ENCODE measurements at regions not wholly inside any gene's neighbourhood (a gene's known extent, or its start where the extent isn't known, plus 50 kb on each side); places are given as distances from the start of the nearest gene placed in this dataset.
A peak's percentile ranks its signal among the peaks of the same experiment; 100 is the strongest.
"Not testable (repeated sequence)": the region's sequence is repeated elsewhere in the genome, so short reads cannot be mapped to it uniquely, and the experiment has no call there.

- H3K27me3 ChIP-seq (ENCODE audit: control insufficient read depth, insufficient read depth, low read length), result no peaks in the 10 kb centered on the region
- FAIRE-seq (no peak), DNase-seq (ENCODE audit: low read depth) (peak; percentile 32)
- H3K36me3 ChIP-seq (ENCODE audit: control insufficient read depth, insufficient read depth, low read length), result no peaks in the 10 kb centered on the region
- TF ChIP-seq, protein P1, sequence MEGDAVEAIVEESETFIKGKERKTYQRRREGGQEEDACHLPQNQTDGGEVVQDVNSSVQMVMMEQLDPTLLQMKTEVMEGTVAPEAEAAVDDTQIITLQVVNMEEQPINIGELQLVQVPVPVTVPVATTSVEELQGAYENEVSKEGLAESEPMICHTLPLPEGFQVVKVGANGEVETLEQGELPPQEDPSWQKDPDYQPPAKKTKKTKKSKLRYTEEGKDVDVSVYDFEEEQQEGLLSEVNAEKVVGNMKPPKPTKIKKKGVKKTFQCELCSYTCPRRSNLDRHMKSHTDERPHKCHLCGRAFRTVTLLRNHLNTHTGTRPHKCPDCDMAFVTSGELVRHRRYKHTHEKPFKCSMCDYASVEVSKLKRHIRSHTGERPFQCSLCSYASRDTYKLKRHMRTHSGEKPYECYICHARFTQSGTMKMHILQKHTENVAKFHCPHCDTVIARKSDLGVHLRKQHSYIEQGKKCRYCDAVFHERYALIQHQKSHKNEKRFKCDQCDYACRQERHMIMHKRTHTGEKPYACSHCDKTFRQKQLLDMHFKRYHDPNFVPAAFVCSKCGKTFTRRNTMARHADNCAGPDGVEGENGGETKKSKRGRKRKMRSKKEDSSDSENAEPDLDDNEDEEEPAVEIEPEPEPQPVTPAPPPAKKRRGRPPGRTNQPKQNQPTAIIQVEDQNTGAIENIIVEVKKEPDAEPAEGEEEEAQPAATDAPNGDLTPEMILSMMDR (IDR thresholded peaks at IDR 0.05; ENCODE audit: insufficient read depth, low read length, severe bottlenecking), result no peak
- no peak overlapping the region for H3K4me3 ChIP-seq (ENCODE audit: low read depth, low read length)
Measured at GRCh38 chr21:28283641-28284490, 708.8 kb downstream of the LTN1 start.

DNA sequence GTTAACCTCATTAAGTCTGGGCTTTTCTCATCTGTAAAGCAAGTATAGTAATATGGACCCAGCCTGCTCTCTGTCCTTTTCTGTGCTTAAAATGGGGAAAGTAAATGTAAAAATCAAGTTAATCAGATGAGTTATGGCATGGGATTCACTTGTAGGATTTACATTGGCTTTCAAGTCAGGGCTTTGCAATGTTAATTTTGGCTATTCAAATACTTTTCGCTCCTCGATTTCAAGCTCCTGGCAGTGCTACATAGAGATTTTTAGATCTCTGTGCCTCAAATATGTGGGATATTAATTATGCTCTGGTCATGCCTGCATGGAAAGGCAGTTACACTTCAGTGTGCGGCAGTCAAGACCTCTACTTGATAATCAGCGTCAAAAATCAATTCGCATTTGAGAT is 709.8 kb downstream of the LTN1 start:
- TF ChIP-seq, protein P1 (IDR thresholded peaks at IDR 0.05; ENCODE audit: insufficient read depth, low read length, severe bottlenecking), result no peak
- no peaks in the 10 kb centered on the region for H3K27me3 ChIP-seq (ENCODE audit: control insufficient read depth, insufficient read depth, low read length)
- H3K4me3 ChIP-seq (ENCODE audit: low read depth, low read length), result no peak overlapping the region
- no peak for DNase-seq (ENCODE audit: low read depth)
- H3K36me3 ChIP-seq (ENCODE audit: control insufficient read depth, insufficient read depth, low read length), result no peaks in the 10 kb centered on the region
- no peak for FAIRE-seq

DNA sequence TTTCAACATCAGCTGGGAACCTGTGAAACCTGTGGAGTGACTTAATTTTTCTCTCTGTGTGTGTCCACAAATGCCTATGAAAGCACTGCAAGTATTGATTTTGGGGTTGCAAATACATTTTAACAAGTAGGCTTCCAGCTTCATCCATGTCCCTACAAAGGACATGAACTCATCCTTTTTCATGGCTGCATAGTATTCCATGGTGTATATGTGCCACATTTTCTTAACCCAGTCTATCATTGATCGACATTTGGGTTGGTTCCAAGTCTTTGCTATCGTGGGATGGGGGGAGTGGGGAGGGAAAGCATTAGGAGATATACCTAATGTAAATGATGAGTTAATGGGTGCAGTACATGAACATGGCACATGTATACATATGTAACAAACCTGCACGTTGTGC is 711.3 kb downstream of the LTN1 start:
- FAIRE-seq; H3K4me3 ChIP-seq (ENCODE audit: low read depth, low read length); H3K27me3 ChIP-seq (ENCODE audit: control insufficient read depth, insufficient read depth, low read length); H3K36me3 ChIP-seq (ENCODE audit: control insufficient read depth, insufficient read depth, low read length); DNase-seq (ENCODE audit: low read depth): not testable (repeated sequence)

DNA sequence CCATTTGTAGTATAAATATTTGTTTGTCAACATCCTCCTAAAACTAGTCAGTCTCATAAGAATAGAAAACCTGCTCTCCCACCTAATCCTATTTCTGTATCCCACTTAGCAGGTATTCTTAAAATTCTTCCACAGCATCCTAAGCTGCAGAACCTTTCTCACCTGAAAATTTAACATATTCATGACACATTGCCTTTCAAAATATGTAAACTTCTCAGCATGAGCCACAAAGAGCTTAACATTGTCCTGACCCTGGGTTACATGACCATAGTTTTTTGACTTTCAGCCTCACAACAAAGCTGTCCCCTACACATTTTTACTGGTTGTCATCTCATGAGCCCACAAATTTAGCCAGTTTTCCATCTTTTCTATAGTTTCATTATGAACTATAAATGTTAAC is 712.1 kb downstream of the LTN1 start:
- no peak for DNase-seq (ENCODE audit: low read depth)
- no peak overlapping the region for H3K4me3 ChIP-seq (ENCODE audit: low read depth, low read length)
- no peaks in the 10 kb centered on the region for H3K27me3 ChIP-seq (ENCODE audit: control insufficient read depth, insufficient read depth, low read length)
- no peaks in the 10 kb centered on the region for H3K36me3 ChIP-seq (ENCODE audit: control insufficient read depth, insufficient read depth, low read length)
- TF ChIP-seq, protein P1 (IDR thresholded peaks at IDR 0.05; ENCODE audit: insufficient read depth, low read length, severe bottlenecking), result no peak
- FAIRE-seq, result no peak

- TF ChIP-seq, protein P1 (IDR thresholded peaks at IDR 0.05; ENCODE audit: insufficient read depth, low read length, severe bottlenecking), result no peak
- H3K4me3 ChIP-seq (ENCODE audit: low read depth, low read length), result no peak overlapping the region
- H3K27me3 ChIP-seq (ENCODE audit: control insufficient read depth, insufficient read depth, low read length), result no peaks in the 10 kb centered on the region
- DNase-seq (ENCODE audit: low read depth) (no peak), FAIRE-seq (no peak)
- no peaks in the 10 kb centered on the region for H3K36me3 ChIP-seq (ENCODE audit: control insufficient read depth, insufficient read depth, low read length)
Measured at GRCh38 chr21:28277324-28277723, 715.4 kb downstream of the LTN1 start.

- Histone ChIP-seq H3K4me3 (ENCODE audit: low read depth, low read length) (no peak overlapping the region), H3K36me3 (ENCODE audit: control insufficient read depth, insufficient read depth, low read length) (no peaks in the 10 kb centered on the region), H3K27me3 (ENCODE audit: control insufficient read depth, insufficient read depth, low read length) (no peaks in the 10 kb centered on the region)
- FAIRE-seq, result no peak
- no peak for DNase-seq (ENCODE audit: low read depth)
- TF ChIP-seq, protein P1 (IDR thresholded peaks at IDR 0.05; ENCODE audit: insufficient read depth, low read length, severe bottlenecking), result no peak
Measured at GRCh38 chr21:28272272-28272992, 720.2 kb downstream of the LTN1 start.
